ENCODE measurements at regions not wholly inside any gene's neighbourhood (a gene's known extent, or its start where the extent isn't known, plus 50 kb on each side); places are given as distances from the start of the nearest gene placed in this dataset.

- Histone ChIP-seq H3K36me3 (ENCODE audit: insufficient read depth, insufficient read length, low read length) (no peaks in the 10 kb centered on the region), H3K4me1 (ENCODE audit: insufficient read depth, insufficient read length) (no peaks in the 10 kb centered on the region), H3K27me3 (ENCODE audit: insufficient read depth, insufficient read length) (no peaks in the 10 kb centered on the region), H3K9ac (ENCODE audit: insufficient read length, low read depth) (no peak overlapping the region), H3K9me3 (ENCODE audit: insufficient read depth, low read length) (no peaks in the 10 kb centered on the region), H3K4me3 (ENCODE audit: insufficient read length, low read depth) (no peak overlapping the region)
- no peak for DNase-seq (ENCODE audit: low read depth, low spot score)
- TF ChIP-seq SUZ12 (IDR thresholded peaks at IDR 0.05; ENCODE audit: extremely low read depth, insufficient read depth, insufficient read length) (no peak), YY1 (IDR thresholded peaks at IDR 0.05; ENCODE audit: insufficient read depth, insufficient read length) (no peak), ZNF274 (IDR thresholded peaks at IDR 0.05; ENCODE audit: low read depth, low read length) (no peak)
Measured at GRCh38 chr4:177640864-177641263, 198.6 kb upstream of the AGA start.

GRCh38 chr4:177660223-177660622 lies 218.0 kb upstream of the AGA start:
- Histone ChIP-seq H3K9me3 (ENCODE audit: insufficient read depth, low read length) (no peaks in the 10 kb centered on the region), H3K9ac (ENCODE audit: insufficient read length, low read depth) (no peak overlapping the region), H3K36me3 (ENCODE audit: insufficient read depth, insufficient read length, low read length) (no peaks in the 10 kb centered on the region), H3K4me3 (ENCODE audit: insufficient read length, low read depth) (no peak overlapping the region), H3K27me3 (ENCODE audit: insufficient read depth, insufficient read length) (no peaks in the 10 kb centered on the region), H3K4me1 (ENCODE audit: insufficient read depth, insufficient read length) (no peaks in the 10 kb centered on the region)
- no peak for DNase-seq (ENCODE audit: low read depth, low spot score)
- TF ChIP-seq ZNF274 (IDR thresholded peaks at IDR 0.05; ENCODE audit: low read depth, low read length) = no peak
- no peak for TF ChIP-seq YY1 (IDR thresholded peaks at IDR 0.05; ENCODE audit: insufficient read depth, insufficient read length)
- no peak for TF ChIP-seq SUZ12 (IDR thresholded peaks at IDR 0.05; ENCODE audit: extremely low read depth, insufficient read depth, insufficient read length)

- H3K4me3 ChIP-seq (ENCODE audit: insufficient read length, low read depth) = no peak overlapping the region
- H3K27me3 ChIP-seq (ENCODE audit: insufficient read depth, insufficient read length) = no peaks in the 10 kb centered on the region
- no peaks in the 10 kb centered on the region for H3K4me1 ChIP-seq (ENCODE audit: insufficient read depth, insufficient read length)
- H3K9ac ChIP-seq (ENCODE audit: insufficient read length, low read depth) = no peak overlapping the region
- TF ChIP-seq ZNF274 (IDR thresholded peaks at IDR 0.05; ENCODE audit: low read depth, low read length) (no peak), YY1 (IDR thresholded peaks at IDR 0.05; ENCODE audit: insufficient read depth, insufficient read length) (no peak), SUZ12 (IDR thresholded peaks at IDR 0.05; ENCODE audit: extremely low read depth, insufficient read depth, insufficient read length) (no peak)
- no peaks in the 10 kb centered on the region for H3K36me3 ChIP-seq (ENCODE audit: insufficient read depth, insufficient read length, low read length)
- H3K9me3 ChIP-seq (ENCODE audit: insufficient read depth, low read length) = no peaks in the 10 kb centered on the region
- no peak for DNase-seq (ENCODE audit: low read depth, low spot score)
Measured at GRCh38 chr4:177667687-177668086, 225.4 kb upstream of the AGA start.

- TF ChIP-seq ZNF274 (IDR thresholded peaks at IDR 0.05; ENCODE audit: low read depth, low read length) (no peak), SUZ12 (IDR thresholded peaks at IDR 0.05; ENCODE audit: extremely low read depth, insufficient read depth, insufficient read length) (no peak), YY1 (IDR thresholded peaks at IDR 0.05; ENCODE audit: insufficient read depth, insufficient read length) (no peak)
- Histone ChIP-seq H3K4me1 (ENCODE audit: insufficient read depth, insufficient read length) (no peaks in the 10 kb centered on the region), H3K36me3 (ENCODE audit: insufficient read depth, insufficient read length, low read length) (no peaks in the 10 kb centered on the region), H3K27me3 (ENCODE audit: insufficient read depth, insufficient read length) (no peaks in the 10 kb centered on the region), H3K9me3 (ENCODE audit: insufficient read depth, low read length) (no peaks in the 10 kb centered on the region), H3K4me3 (ENCODE audit: insufficient read length, low read depth) (no peak overlapping the region), H3K9ac (ENCODE audit: insufficient read length, low read depth) (no peak overlapping the region)
- no peak for DNase-seq (ENCODE audit: low read depth, low spot score)
Measured at GRCh38 chr4:177671387-177671786, 229.2 kb upstream of the AGA start.

- H3K4me1 ChIP-seq (ENCODE audit: insufficient read depth, insufficient read length) = no peaks in the 10 kb centered on the region
- H3K36me3 ChIP-seq (ENCODE audit: insufficient read depth, insufficient read length, low read length) = no peaks in the 10 kb centered on the region
- H3K27me3 ChIP-seq (ENCODE audit: insufficient read depth, insufficient read length) = no peaks in the 10 kb centered on the region
- DNase-seq (ENCODE audit: low read depth, low spot score) = no peak
- H3K4me3 ChIP-seq (ENCODE audit: insufficient read length, low read depth) = no peak overlapping the region
- no peaks in the 10 kb centered on the region for H3K9me3 ChIP-seq (ENCODE audit: insufficient read depth, low read length)
- no peak overlapping the region for H3K9ac ChIP-seq (ENCODE audit: insufficient read length, low read depth)
- TF ChIP-seq ZNF274 (IDR thresholded peaks at IDR 0.05; ENCODE audit: low read depth, low read length) (no peak), SUZ12 (IDR thresholded peaks at IDR 0.05; ENCODE audit: extremely low read depth, insufficient read depth, insufficient read length) (no peak), YY1 (IDR thresholded peaks at IDR 0.05; ENCODE audit: insufficient read depth, insufficient read length) (no peak)
Measured at GRCh38 chr4:177671845-177672244, 229.6 kb upstream of the AGA start.

- no peaks in the 10 kb centered on the region for H3K36me3 ChIP-seq (ENCODE audit: insufficient read depth, insufficient read length, low read length)
- no peak overlapping the region for H3K9ac ChIP-seq (ENCODE audit: insufficient read length, low read depth)
- H3K4me3 ChIP-seq (ENCODE audit: insufficient read length, low read depth) = no peak overlapping the region
- TF ChIP-seq YY1 (IDR thresholded peaks at IDR 0.05; ENCODE audit: insufficient read depth, insufficient read length) (no peak), SUZ12 (IDR thresholded peaks at IDR 0.05; ENCODE audit: extremely low read depth, insufficient read depth, insufficient read length) (no peak), ZNF274 (IDR thresholded peaks at IDR 0.05; ENCODE audit: low read depth, low read length) (no peak)
- H3K4me1 ChIP-seq (ENCODE audit: insufficient read depth, insufficient read length) = no peaks in the 10 kb centered on the region
- DNase-seq (ENCODE audit: low read depth, low spot score) = no peak
- H3K27me3 ChIP-seq (ENCODE audit: insufficient read depth, insufficient read length) = no peaks in the 10 kb centered on the region
- no peaks in the 10 kb centered on the region for H3K9me3 ChIP-seq (ENCODE audit: insufficient read depth, low read length)
Measured at GRCh38 chr4:177673985-177674489, 231.8 kb upstream of the AGA start.

- no peak for TF ChIP-seq ZNF274 (IDR thresholded peaks at IDR 0.05; ENCODE audit: low read depth, low read length)
- no peak for TF ChIP-seq SUZ12 (IDR thresholded peaks at IDR 0.05; ENCODE audit: extremely low read depth, insufficient read depth, insufficient read length)
- no peak for TF ChIP-seq YY1 (IDR thresholded peaks at IDR 0.05; ENCODE audit: insufficient read depth, insufficient read length)
- Histone ChIP-seq H3K27me3 (ENCODE audit: insufficient read depth, insufficient read length) (no peaks in the 10 kb centered on the region), H3K4me1 (ENCODE audit: insufficient read depth, insufficient read length) (no peaks in the 10 kb centered on the region), H3K4me3 (ENCODE audit: insufficient read length, low read depth) (no peak overlapping the region), H3K9ac (ENCODE audit: insufficient read length, low read depth) (no peak overlapping the region), H3K9me3 (ENCODE audit: insufficient read depth, low read length) (no peaks in the 10 kb centered on the region), H3K36me3 (ENCODE audit: insufficient read depth, insufficient read length, low read length) (no peaks in the 10 kb centered on the region)
- no peak for DNase-seq (ENCODE audit: low read depth, low spot score)
Measured at GRCh38 chr4:177680308-177680707, 238.1 kb upstream of the AGA start.

Measured in NT2/D1 (cell line).